CD14-positive monocyte (primary cell): ENCODE measurements at regions not wholly inside any gene's neighbourhood (a gene's known extent, or its start where the extent isn't known, plus 50 kb on each side); places are given as distances from the start of the nearest gene placed in this dataset.
"Not testable (repeated sequence)": the region's sequence is repeated elsewhere in the genome, so short reads cannot be mapped to it uniquely, and the experiment has no call there.

ENCODE experiments used
- DNase-seq, 3 donors: peaks; one replicate each; pipeline ENCODE4 v3.0.0-alpha.2; 2011 to 2022
- H2AFZ ChIP-seq: 2 replicates; pipeline ENCODE4 v1.6.0; 2012; ENCODE audit warnings: mild to moderate bottlenecking, low read depth, low read length, inconsistent platforms; ENCODE audit not compliant: insufficient read depth, poor library complexity, severe bottlenecking
- H3K27ac ChIP-seq, 2 donors: 1 replicate in 1 of 2; 2 replicates in 1 of 2; pipeline ENCODE4 v1.5.1; 2012 to 2013; ENCODE audit warnings: low read length in 2 of 2, control low read depth in 1 of 2, inconsistent platforms in 1 of 2, low read depth in 1 of 2, mild to moderate bottlenecking in 1 of 2
- H3K27me3 ChIP-seq, 2 donors: one replicate each; pipeline versions ENCODE4 v1.6.0 to v1.6.1; 2011 to 2013; ENCODE audit warnings: low read length in 2 of 2; ENCODE audit not compliant: control insufficient read depth in 2 of 2, insufficient read depth in 2 of 2
- H3K36me3 ChIP-seq, 2 donors: replicated peaks in 1 of 2; 1 replicate in 1 of 2; 2 replicates in 1 of 2; pipeline versions ENCODE4 v1.5.1 to v1.6.1; 2012 to 2013; ENCODE audit warnings: low read length in 2 of 2, control low read depth in 1 of 2, inconsistent platforms in 1 of 2, mild to moderate bottlenecking in 1 of 2; ENCODE audit not compliant: insufficient read depth in 2 of 2, control insufficient read depth in 1 of 2
- H3K4me1 ChIP-seq, 2 donors: 1 replicate in 1 of 2; 2 replicates in 1 of 2; pipeline versions ENCODE4 v1.5.1 to v1.6.1; 2012 to 2013; ENCODE audit warnings: low read length in 2 of 2, control low read depth in 1 of 2, inconsistent platforms in 1 of 2, mild to moderate bottlenecking in 1 of 2, moderate library complexity in 1 of 2; ENCODE audit not compliant: insufficient read depth in 2 of 2, control insufficient read depth in 1 of 2
- H3K4me2 ChIP-seq: replicated peaks from 2 replicates; pipeline ENCODE3; 2012; ENCODE audit warnings: low read length, moderate library complexity, mild to moderate bottlenecking; ENCODE audit not compliant: poor library complexity, severe bottlenecking; ENCODE audit errors: extremely low read depth
- H3K4me3 ChIP-seq, 3 experiments: fragments of 200-600 bp in 1 of 3; sonication (generic) in 1 of 3; replicated peaks in 1 of 3; 1 replicate in 2 of 3; 2 replicates in 1 of 3; pipeline ENCODE4 v1.5.1; 2011 to 2013; ENCODE audit warnings: low read length in 3 of 3, mild to moderate bottlenecking in 3 of 3, control low read depth in 2 of 3, low read depth in 2 of 3, inconsistent platforms in 1 of 3, moderate library complexity in 1 of 3
- H3K79me2 ChIP-seq: 2 replicates; pipeline ENCODE4 v1.6.0; 2012; ENCODE audit warnings: mild to moderate bottlenecking, control low read depth, inconsistent platforms, low read length, moderate library complexity; ENCODE audit not compliant: insufficient read depth
- H3K9ac ChIP-seq: 2 replicates; pipeline ENCODE4 v1.6.0; 2017; ENCODE audit warnings: low read length, mild to moderate bottlenecking; ENCODE audit not compliant: insufficient read depth, poor library complexity, severe bottlenecking
- H3K9me3 ChIP-seq, 2 donors: replicated peaks in 1 of 2; 1 replicate in 1 of 2; 2 replicates in 1 of 2; pipeline versions ENCODE4 v1.5.1 to v1.6.1; 2012 to 2013; ENCODE audit warnings: low read length in 2 of 2, control low read depth in 1 of 2; ENCODE audit not compliant: control insufficient read depth in 1 of 2, insufficient read depth in 1 of 2
- H4K20me1 ChIP-seq: 2 replicates; pipeline ENCODE4 v1.6.0; 2012; ENCODE audit warnings: mild to moderate bottlenecking, low read length, control low read depth, moderate library complexity; ENCODE audit not compliant: insufficient read depth
- H3K27ac Mint-ChIP-seq, 7 donors: one replicate each; pipeline ENCODE4 v1.8.0; 2020; ENCODE audit warnings: mild to moderate bottlenecking in 7 of 7, mixed read lengths in 7 of 7, moderate library complexity in 6 of 7, inconsistent platforms in 2 of 7
- H3K27me3 Mint-ChIP-seq, 3 donors: one replicate each; pipeline ENCODE4 v1.8.0; 2021 to 2022; ENCODE audit warnings: low read depth in 3 of 3, mild to moderate bottlenecking in 3 of 3, mixed read lengths in 3 of 3, moderate library complexity in 3 of 3, inconsistent platforms in 1 of 3
- H3K36me3 Mint-ChIP-seq, 2 donors: one replicate each; pipeline ENCODE4 v1.8.0; 2020; ENCODE audit warnings: mixed read lengths in 2 of 2, inconsistent platforms in 1 of 2, mild to moderate bottlenecking in 1 of 2
- H3K4me1 Mint-ChIP-seq: one replicate; pipeline ENCODE4 v1.8.0; 2020; ENCODE audit warnings: mild to moderate bottlenecking, mixed read lengths
- H3K4me3 Mint-ChIP-seq, 2 donors: one replicate each; pipeline ENCODE4 v1.8.0; 2020; ENCODE audit warnings: mild to moderate bottlenecking in 2 of 2, mixed read lengths in 2 of 2, moderate library complexity in 1 of 2
- H3K9me3 Mint-ChIP-seq, 7 donors: one replicate each; pipeline ENCODE4 v1.8.0; 2020 to 2022; ENCODE audit warnings: mixed read lengths in 7 of 7, mild to moderate bottlenecking in 6 of 7, moderate library complexity in 6 of 7, inconsistent platforms in 2 of 7
- CTCF ChIP-seq: fragments of 200-600 bp; IDR thresholded peaks from one replicate; pipeline ENCODE4 v1.8.0; 2022; ENCODE audit warnings: antibody characterized with exemption, mild to moderate bottlenecking
- WGBS: methylation state at CpG from one replicate; pipeline ENCODE4 v1.1.5; 2013; ENCODE audit warnings: missing lambda C conversion rate; ENCODE audit not compliant: insufficient coverage; 5-methylcytosine and 5-hydroxymethylcytosine counted together
- intact Hi-C, 2 donors: fragments of 100-400 bp; cut with micrococcal nuclease; formaldehyde crosslinking; loops; one replicate each; pipeline versions ENCODE4 v1.15.0 to v1.15.1; 2023

GRCh38 chr1:125066385-125066784 lies 3881.6 kb downstream of the SRGAP2C start:
- no peak overlapping the region for H3K4me3 Mint-ChIP-seq
- Histone ChIP-seq H3K9me3 (peaks cover 32 to 61% of the 10 kb centered on the region in 2 donors), H3K27me3 (no peaks in the 10 kb centered on the region), H3K27ac (no peak overlapping the region), H3K4me2 (no peak overlapping the region), H3K4me1 (no peaks in the 10 kb centered on the region), H3K79me2 (no peaks in the 10 kb centered on the region), H3K36me3 (no peaks in the 10 kb centered on the region), H3K9ac (no peak overlapping the region), H3K4me3 (no peak overlapping the region), H2AFZ (no peak overlapping the region), H4K20me1 (no peaks in the 10 kb centered on the region)
- H3K4me1 Mint-ChIP-seq: no peaks in the 10 kb centered on the region
- intact Hi-C loops: no loop called here
- H3K9me3 Mint-ChIP-seq: peaks cover 31 to 56% (median 46%) of the 10 kb centered on the region in 7 donors
- TF ChIP-seq CTCF: no peak
- H3K27ac Mint-ChIP-seq: no peak overlapping the region
- DNase-seq: no peak
- H3K36me3 Mint-ChIP-seq: no peaks in the 10 kb centered on the region
- no peaks in the 10 kb centered on the region for H3K27me3 Mint-ChIP-seq
- WGBS: 87% methylated on average over 21 of the region's 22 CpGs

GRCh38 chr1:125066849-125067248 lies 3882.1 kb downstream of the SRGAP2C start:
- H3K9me3 Mint-ChIP-seq: peaks cover 32 to 56% (median 46%) of the 10 kb centered on the region in 7 donors
- WGBS: 90% methylated on average over 2 of the region's 13 CpGs
- H3K27ac Mint-ChIP-seq, H3K27me3 Mint-ChIP-seq, H3K4me1 ChIP-seq, H3K4me3 ChIP-seq, H3K4me2 ChIP-seq, H3K79me2 ChIP-seq, H3K27me3 ChIP-seq, H3K36me3 ChIP-seq, H3K27ac ChIP-seq, H4K20me1 ChIP-seq, H3K4me1 Mint-ChIP-seq, H3K9ac ChIP-seq, H3K4me3 Mint-ChIP-seq, DNase-seq, H2AFZ ChIP-seq, intact Hi-C loops, H3K36me3 Mint-ChIP-seq: not testable (repeated sequence)
- peaks cover 37 to 66% of the 10 kb centered on the region in 2 donors for H3K9me3 ChIP-seq
